DND-41 (cell line): ENCODE measurements at regions not wholly inside any gene's neighbourhood (a gene's known extent, or its start where the extent isn't known, plus 50 kb on each side); places are given as distances from the start of the nearest gene placed in this dataset.

Experiments used
- EZH2 ChIP-seq: IDR thresholded peaks from 3 replicates; pipeline ENCODE4 v1.6.1; 2012; ENCODE audit warnings: borderline replicate concordance, low read depth, mild to moderate bottlenecking, moderate library complexity, low read length, inconsistent platforms; ENCODE audit not compliant: severe bottlenecking
- TF ChIP-seq, protein P1 (sequence below): IDR thresholded peaks from 2 replicates; pipeline ENCODE4 v1.5.1; 2012; ENCODE audit warnings: borderline replicate concordance, low read length, moderate library complexity, mild to moderate bottlenecking; ENCODE audit not compliant: poor library complexity, severe bottlenecking; ENCODE audit errors: extremely low read depth

DNA sequence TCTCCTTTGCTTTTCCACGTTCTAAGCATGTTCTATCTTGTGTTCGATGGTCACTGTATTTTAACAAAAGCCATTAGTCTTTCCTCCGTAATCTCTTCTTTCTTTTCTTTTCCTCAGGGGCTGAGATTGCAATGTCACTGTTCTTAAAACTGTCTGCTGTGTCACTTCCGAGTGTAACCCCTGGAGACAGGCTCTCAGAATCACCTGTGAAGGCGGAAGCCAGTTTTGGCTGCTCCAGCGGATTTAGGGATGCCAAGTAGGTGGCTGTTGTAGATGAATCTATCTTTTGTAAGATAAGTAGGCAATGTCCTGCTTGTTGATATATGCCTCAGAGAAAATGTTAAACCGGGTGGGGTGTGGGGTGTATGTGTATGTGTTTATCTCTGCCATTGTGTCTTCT is 94.7 kb upstream of the L3MBTL4 start:
- TF ChIP-seq, protein P1, sequence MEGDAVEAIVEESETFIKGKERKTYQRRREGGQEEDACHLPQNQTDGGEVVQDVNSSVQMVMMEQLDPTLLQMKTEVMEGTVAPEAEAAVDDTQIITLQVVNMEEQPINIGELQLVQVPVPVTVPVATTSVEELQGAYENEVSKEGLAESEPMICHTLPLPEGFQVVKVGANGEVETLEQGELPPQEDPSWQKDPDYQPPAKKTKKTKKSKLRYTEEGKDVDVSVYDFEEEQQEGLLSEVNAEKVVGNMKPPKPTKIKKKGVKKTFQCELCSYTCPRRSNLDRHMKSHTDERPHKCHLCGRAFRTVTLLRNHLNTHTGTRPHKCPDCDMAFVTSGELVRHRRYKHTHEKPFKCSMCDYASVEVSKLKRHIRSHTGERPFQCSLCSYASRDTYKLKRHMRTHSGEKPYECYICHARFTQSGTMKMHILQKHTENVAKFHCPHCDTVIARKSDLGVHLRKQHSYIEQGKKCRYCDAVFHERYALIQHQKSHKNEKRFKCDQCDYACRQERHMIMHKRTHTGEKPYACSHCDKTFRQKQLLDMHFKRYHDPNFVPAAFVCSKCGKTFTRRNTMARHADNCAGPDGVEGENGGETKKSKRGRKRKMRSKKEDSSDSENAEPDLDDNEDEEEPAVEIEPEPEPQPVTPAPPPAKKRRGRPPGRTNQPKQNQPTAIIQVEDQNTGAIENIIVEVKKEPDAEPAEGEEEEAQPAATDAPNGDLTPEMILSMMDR = no peak
- no peak for TF ChIP-seq EZH2
